CD4-positive, CD25-positive, alpha-beta regulatory T cell (primary cell): ENCODE measurements at regions not wholly inside any gene's neighbourhood (a gene's known extent, or its start where the extent isn't known, plus 50 kb on each side); places are given as distances from the start of the nearest gene placed in this dataset.

Experiments
- ATAC-seq, 2 donors: fragments of 150-1000 bp; cut with Tn5 transposase; one replicate each; pipeline ENCODE4 v1.10.0; 2021; ENCODE audit warnings: low read depth in 2 of 2, moderate number of reproducible peaks in 2 of 2, moderate library complexity in 1 of 2
- DNase-seq, 3 donors: peaks; one replicate each; pipeline versions ENCODE4 v3.0.0 to v3.0.0-alpha.2; 2012 to 2022; ENCODE audit warnings: mixed read lengths in 1 of 3
- H3K27ac ChIP-seq: one replicate; pipeline ENCODE4 v1.7.0; 2013; ENCODE audit warnings: mild to moderate bottlenecking, low read length; ENCODE audit not compliant: insufficient read depth, poor library complexity, severe bottlenecking
- H3K27me3 ChIP-seq: one replicate; pipeline ENCODE4 v1.7.0; 2013; ENCODE audit warnings: low read length; ENCODE audit not compliant: control insufficient read depth, insufficient read depth
- H3K36me3 ChIP-seq: one replicate; pipeline ENCODE4 v1.7.0; 2013; ENCODE audit warnings: mild to moderate bottlenecking, low read length, moderate library complexity; ENCODE audit not compliant: control insufficient read depth, insufficient read depth
- H3K4me1 ChIP-seq: 2 replicates; pipeline ENCODE4 v1.7.0; 2013; ENCODE audit warnings: mild to moderate bottlenecking, low read length; ENCODE audit not compliant: insufficient read depth, control insufficient read depth, poor library complexity, severe bottlenecking
- H3K4me3 ChIP-seq: one replicate; pipeline ENCODE4 v1.7.0; 2013; ENCODE audit warnings: low read depth, mild to moderate bottlenecking, low read length, moderate library complexity
- H3K9me3 ChIP-seq, 2 experiments: 1 replicate in 1 of 2; 2 replicates in 1 of 2; pipeline ENCODE4 v1.7.0; 2013; ENCODE audit warnings: low read length in 2 of 2, mild to moderate bottlenecking in 1 of 2, moderate library complexity in 1 of 2; ENCODE audit not compliant: control insufficient read depth in 2 of 2
- H3K27ac Mint-ChIP-seq, 3 donors: one replicate each; pipeline ENCODE4 v1.8.0; 2020 to 2022; ENCODE audit warnings: mild to moderate bottlenecking in 3 of 3, mixed read lengths in 3 of 3, moderate library complexity in 2 of 3
- H3K27me3 Mint-ChIP-seq: one replicate; pipeline ENCODE4 v1.8.0; 2022; ENCODE audit warnings: mild to moderate bottlenecking, mixed read lengths
- H3K36me3 Mint-ChIP-seq: one replicate; pipeline ENCODE4 v1.8.0; 2020; ENCODE audit warnings: mixed read lengths
- H3K4me1 Mint-ChIP-seq, 4 donors: one replicate each; pipeline ENCODE4 v1.8.0; 2020 to 2022; ENCODE audit warnings: mixed read lengths in 4 of 4, mild to moderate bottlenecking in 1 of 4
- H3K4me3 Mint-ChIP-seq, 4 donors: one replicate each; pipeline ENCODE4 v1.8.0; 2020 to 2022; ENCODE audit warnings: mild to moderate bottlenecking in 4 of 4, mixed read lengths in 4 of 4, moderate library complexity in 3 of 4
- H3K9me3 Mint-ChIP-seq, 7 donors: one replicate each; pipeline ENCODE4 v1.8.0; 2020 to 2022; ENCODE audit warnings: mixed read lengths in 7 of 7, mild to moderate bottlenecking in 3 of 7, moderate library complexity in 2 of 7

- H3K27me3 Mint-ChIP-seq = no peaks in the 10 kb centered on the region
- Histone ChIP-seq H3K4me3 (no peak overlapping the region), H3K9me3 (peaks cover 0 to 3% of the 10 kb centered on the region in 2 experiments), H3K27me3 (no peaks in the 10 kb centered on the region), H3K36me3 (no peaks in the 10 kb centered on the region), H3K27ac (no peak overlapping the region), H3K4me1 (no peaks in the 10 kb centered on the region)
- H3K9me3 Mint-ChIP-seq = peaks cover 0 to 9% (median 5%) of the 10 kb centered on the region in 7 donors
- H3K27ac Mint-ChIP-seq = peak overlapping the region in 1 of 3 donors; percentile 80
- DNase-seq = no peak
- H3K4me1 Mint-ChIP-seq = peaks cover 0 to 2% (median 0%) of the 10 kb centered on the region in 4 donors
- peaks cover 18% of the 10 kb centered on the region for H3K36me3 Mint-ChIP-seq
- no peak overlapping the region for H3K4me3 Mint-ChIP-seq
- no peak for ATAC-seq
Observed at GRCh38 chr12:107525719-107526554, 159.7 kb upstream of the PWP1 start.

GRCh38 chr12:107526555-107527180 lies 158.9 kb upstream of the PWP1 start:
- Histone ChIP-seq H3K27me3 (no peaks in the 10 kb centered on the region), H3K36me3 (no peaks in the 10 kb centered on the region), H3K4me3 (no peak overlapping the region), H3K4me1 (no peaks in the 10 kb centered on the region), H3K27ac (no peak overlapping the region), H3K9me3 (peaks cover 0 to 2% of the 10 kb centered on the region in 2 experiments)
- no peak overlapping the region for H3K4me3 Mint-ChIP-seq
- no peak for DNase-seq
- peaks cover 0 to 2% (median 0%) of the 10 kb centered on the region in 4 donors for H3K4me1 Mint-ChIP-seq
- H3K9me3 Mint-ChIP-seq = peaks cover 0 to 6% (median 3%) of the 10 kb centered on the region in 7 donors
- ATAC-seq = no peak
- no peaks in the 10 kb centered on the region for H3K27me3 Mint-ChIP-seq
- H3K36me3 Mint-ChIP-seq = peaks cover 11% of the 10 kb centered on the region
- H3K27ac Mint-ChIP-seq = no peak overlapping the region

DNA sequence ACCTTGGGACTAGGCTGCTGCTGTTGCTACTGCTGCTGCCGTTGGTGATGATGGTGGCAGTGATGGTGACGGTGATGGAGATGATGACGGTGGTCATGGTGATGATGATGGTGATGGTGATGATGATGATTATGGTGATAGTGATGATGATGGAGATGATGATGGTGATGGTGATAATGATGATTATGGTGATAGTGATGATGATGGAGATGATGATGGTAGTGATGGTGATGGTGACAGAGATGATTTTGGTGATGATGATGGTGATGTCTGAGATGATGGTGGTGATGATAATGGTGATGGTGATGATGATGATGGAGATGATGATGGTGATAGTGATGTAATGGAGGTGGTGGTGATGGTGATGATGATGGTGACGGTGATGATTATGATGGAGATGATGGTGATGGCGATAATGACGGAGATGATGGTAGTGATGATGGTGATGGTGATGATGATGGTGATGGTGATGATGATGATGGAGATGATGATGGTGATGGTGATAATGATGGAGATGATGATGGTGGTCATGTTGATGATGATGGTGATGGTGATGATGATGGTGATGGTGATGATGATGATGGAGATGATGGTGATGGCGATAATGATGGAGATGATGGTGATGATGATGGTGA lies 156.8 kb upstream of the PWP1 start:
- peaks cover 0 to 2% (median 0%) of the 10 kb centered on the region in 4 donors for H3K4me1 Mint-ChIP-seq
- H3K27me3 ChIP-seq = no peaks in the 10 kb centered on the region
- no peaks in the 10 kb centered on the region for H3K36me3 ChIP-seq
- H3K4me1 ChIP-seq = no peaks in the 10 kb centered on the region
- H3K27ac ChIP-seq = no peak overlapping the region
- no peaks in the 10 kb centered on the region for H3K27me3 Mint-ChIP-seq
- peaks cover 0 to 10% (median 1%) of the 10 kb centered on the region in 7 donors for H3K9me3 Mint-ChIP-seq
- no peak overlapping the region for H3K27ac Mint-ChIP-seq
- peaks cover 3 to 9% of the 10 kb centered on the region in 2 experiments for H3K9me3 ChIP-seq
- H3K4me3 ChIP-seq = no peak overlapping the region
- no peak overlapping the region for H3K4me3 Mint-ChIP-seq
- ATAC-seq (no peak), DNase-seq (no peak)
- H3K36me3 Mint-ChIP-seq = peaks cover 6% of the 10 kb centered on the region

GRCh38 chr12:107529991-107530390 lies 155.6 kb upstream of the PWP1 start:
- Histone ChIP-seq H3K27ac (no peak overlapping the region), H3K9me3 (peaks cover 3 to 9% of the 10 kb centered on the region in 2 experiments), H3K4me3 (no peak overlapping the region), H3K27me3 (no peaks in the 10 kb centered on the region), H3K4me1 (no peaks in the 10 kb centered on the region), H3K36me3 (no peaks in the 10 kb centered on the region)
- Mint-ChIP-seq H3K27ac (no peak overlapping the region), H3K36me3 (peaks cover 7% of the 10 kb centered on the region), H3K27me3 (no peaks in the 10 kb centered on the region), H3K4me3 (no peak overlapping the region), H3K9me3 (peaks cover 0 to 11% (median 1%) of the 10 kb centered on the region in 7 donors), H3K4me1 (peaks cover 0 to 7% (median under 1%) of the 10 kb centered on the region in 4 donors)
- DNase-seq (no peak), ATAC-seq (no peak)

DNA sequence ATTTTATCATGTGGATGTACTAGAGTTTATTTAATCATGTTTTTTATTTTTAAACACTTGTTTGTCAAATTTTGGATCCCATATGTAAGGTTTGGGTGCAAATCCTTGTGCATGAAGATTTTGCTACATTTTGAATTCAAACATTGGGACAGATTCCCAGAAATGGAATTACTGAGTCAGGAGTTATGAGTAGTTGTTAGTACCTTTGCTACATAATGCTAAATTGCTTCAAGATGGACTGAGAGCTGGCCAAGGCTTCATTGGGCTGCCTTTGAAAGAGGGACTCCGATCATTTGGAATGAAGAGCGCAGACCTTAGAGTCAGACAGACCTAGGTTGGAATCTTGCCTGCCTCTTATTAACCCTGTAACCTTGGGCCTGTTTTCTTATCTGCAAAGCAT lies 154.9 kb upstream of the PWP1 start:
- no peaks in the 10 kb centered on the region for H3K27me3 ChIP-seq
- no peak for DNase-seq
- H3K9me3 ChIP-seq = peaks cover 3 to 9% of the 10 kb centered on the region in 2 experiments
- no peak overlapping the region for H3K4me3 ChIP-seq
- H3K36me3 ChIP-seq = no peaks in the 10 kb centered on the region
- no peaks in the 10 kb centered on the region for H3K4me1 ChIP-seq
- H3K27ac Mint-ChIP-seq = no peak overlapping the region
- H3K4me1 Mint-ChIP-seq = peaks cover 0 to 11% (median under 1%) of the 10 kb centered on the region in 4 donors
- H3K36me3 Mint-ChIP-seq = peaks cover 9% of the 10 kb centered on the region
- no peak overlapping the region for H3K27ac ChIP-seq
- no peak overlapping the region for H3K4me3 Mint-ChIP-seq
- peaks cover 0 to 12% (median 1%) of the 10 kb centered on the region in 7 donors for H3K9me3 Mint-ChIP-seq
- no peaks in the 10 kb centered on the region for H3K27me3 Mint-ChIP-seq
- no peak for ATAC-seq

DNA sequence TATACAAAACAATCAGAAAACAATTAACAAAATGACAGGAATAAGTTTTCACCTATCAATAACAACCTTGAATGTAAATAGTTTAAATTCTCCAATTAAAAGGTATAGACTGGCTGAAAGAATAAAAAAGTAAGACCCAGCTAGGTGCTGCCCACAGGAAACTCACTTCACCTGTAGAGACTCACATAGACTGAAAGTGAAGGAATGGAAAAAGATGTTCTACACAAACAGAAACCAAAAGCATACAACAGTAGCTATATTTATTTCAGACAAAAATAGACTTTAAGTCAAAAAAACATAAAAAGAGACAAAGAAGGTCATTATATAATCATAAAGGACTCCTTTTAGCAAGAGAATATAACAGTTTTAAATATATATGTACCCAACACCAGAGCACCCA lies 152.4 kb upstream of the PWP1 start:
- Histone ChIP-seq H3K9me3 (peaks cover 3 to 9% of the 10 kb centered on the region in 2 experiments), H3K27me3 (no peaks in the 10 kb centered on the region), H3K4me1 (no peaks in the 10 kb centered on the region), H3K36me3 (no peaks in the 10 kb centered on the region), H3K4me3 (no peak overlapping the region), H3K27ac (no peak overlapping the region)
- DNase-seq (peak in 1 of 3 donors; percentile 17), ATAC-seq (no peak)
- no peak overlapping the region for H3K4me3 Mint-ChIP-seq
- no peak overlapping the region for H3K27ac Mint-ChIP-seq
- peaks cover 3% of the 10 kb centered on the region for H3K36me3 Mint-ChIP-seq
- H3K9me3 Mint-ChIP-seq = peaks cover 0 to 12% (median 1%) of the 10 kb centered on the region in 7 donors
- H3K27me3 Mint-ChIP-seq = peaks cover 5% of the 10 kb centered on the region
- peaks cover 0 to 16% (median 5%) of the 10 kb centered on the region in 4 donors for H3K4me1 Mint-ChIP-seq

DNA sequence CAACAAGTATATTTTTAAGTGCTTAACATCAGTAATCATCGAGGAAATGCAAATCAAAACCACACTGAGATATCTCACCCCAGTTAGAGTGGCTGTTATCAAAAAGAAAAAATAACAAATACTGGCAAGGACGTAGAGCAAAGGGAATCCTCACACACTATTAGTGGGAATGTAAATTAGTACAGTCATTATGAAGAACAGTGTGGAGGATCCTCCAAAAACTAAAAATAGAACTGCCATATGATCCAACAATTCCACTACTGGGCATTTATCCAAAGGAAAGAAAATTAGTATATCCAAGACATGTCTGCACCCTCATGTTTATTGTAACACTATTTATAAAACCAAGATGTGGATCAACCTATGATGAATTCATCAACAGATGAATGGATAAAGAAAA lies 149.0 kb upstream of the PWP1 start:
- peaks cover 3 to 9% of the 10 kb centered on the region in 2 experiments for H3K9me3 ChIP-seq
- no peaks in the 10 kb centered on the region for H3K36me3 ChIP-seq
- Mint-ChIP-seq H3K4me3 (no peak overlapping the region), H3K36me3 (peaks cover 13% of the 10 kb centered on the region), H3K27ac (no peak overlapping the region), H3K27me3 (peaks cover 5% of the 10 kb centered on the region), H3K4me1 (peaks cover 0 to 43% (median 12%) of the 10 kb centered on the region in 4 donors), H3K9me3 (peaks cover 0 to 11% (median 1%) of the 10 kb centered on the region in 7 donors)
- no peak overlapping the region for H3K4me3 ChIP-seq
- ATAC-seq (no peak), DNase-seq (no peak)
- no peaks in the 10 kb centered on the region for H3K27me3 ChIP-seq
- no peaks in the 10 kb centered on the region for H3K4me1 ChIP-seq
- H3K27ac ChIP-seq = no peak overlapping the region
